ENCODE measurements at regions not wholly inside any gene's neighbourhood (a gene's known extent, or its start where the extent isn't known, plus 50 kb on each side); places are given as distances from the start of the nearest gene placed in this dataset.
"Not testable (repeated sequence)": the region's sequence is repeated elsewhere in the genome, so short reads cannot be mapped to it uniquely, and the experiment has no call there.

DNA sequence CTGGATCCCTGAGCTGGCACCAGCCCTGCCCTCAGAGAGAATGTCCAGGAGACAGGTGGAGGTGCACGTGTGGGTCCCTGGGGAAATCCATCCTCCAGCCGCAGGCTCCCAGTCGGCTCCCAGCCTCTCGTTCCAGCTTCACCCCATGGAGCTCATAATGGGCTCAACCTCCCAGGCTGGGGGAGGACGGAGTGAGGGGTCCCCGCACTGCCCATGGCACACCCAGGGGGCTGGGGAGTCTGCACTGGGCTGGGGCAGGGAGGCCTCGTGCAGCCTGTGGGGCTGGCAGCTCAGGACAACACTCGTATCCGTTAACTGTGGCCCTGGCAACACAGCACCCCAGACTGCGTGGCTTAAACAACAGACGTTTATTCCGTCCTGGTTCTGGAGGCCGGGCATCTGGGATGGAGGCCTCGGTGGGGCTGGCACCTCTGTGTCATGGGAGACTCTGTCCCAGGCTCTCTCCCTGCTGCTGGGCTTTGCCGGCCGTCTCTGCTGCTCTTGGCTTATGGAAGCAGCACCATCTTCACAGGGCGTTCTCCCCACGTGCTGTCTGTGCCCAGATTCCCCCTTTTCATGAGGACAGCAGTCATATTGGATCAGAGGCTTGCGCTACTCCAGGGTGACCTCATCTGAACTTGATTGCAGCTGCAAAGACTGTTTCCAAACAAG, 223.6 kb downstream of the TMEM121 start:
- Mint-ChIP-seq H3K4me1 (peaks cover 17% of the 10 kb centered on the region), H3K27me3 (peaks cover 29% of the 10 kb centered on the region)
- not testable (repeated sequence) for DNase-seq, H3K9me3 Mint-ChIP-seq, ATAC-seq, H3K27ac Mint-ChIP-seq, H3K4me3 Mint-ChIP-seq

- H3K4me3 Mint-ChIP-seq, H3K27ac Mint-ChIP-seq, H3K9me3 Mint-ChIP-seq, DNase-seq: not testable (repeated sequence)
- Mint-ChIP-seq H3K27me3 (peaks cover 27% of the 10 kb centered on the region), H3K4me1 (peaks cover 16% of the 10 kb centered on the region)
- peak; percentile 38 for ATAC-seq
Observed at GRCh38 chr14:105751291-105751751, 224.9 kb downstream of the TMEM121 start.

DNA sequence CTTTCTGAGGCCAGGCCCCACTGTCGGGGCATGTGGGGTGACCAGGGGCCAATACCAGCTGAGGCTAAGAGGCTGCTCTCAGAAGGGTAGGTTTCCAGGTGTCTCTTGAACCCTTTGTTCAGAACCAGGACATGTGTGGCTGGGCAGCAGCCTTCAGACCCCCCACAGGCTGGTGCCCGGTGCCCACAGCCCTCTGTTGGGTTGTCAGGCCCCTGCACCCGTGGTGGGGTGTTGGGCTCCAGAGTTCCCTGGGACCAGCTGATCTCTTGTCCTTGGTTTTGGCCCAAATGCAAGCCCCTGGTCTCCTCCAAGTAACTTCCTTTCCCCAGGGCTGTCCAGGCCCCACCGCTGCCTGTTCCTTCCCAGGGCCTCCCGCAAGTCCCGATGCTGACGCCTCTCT, 226.0 kb downstream of the TMEM121 start:
- not testable (repeated sequence) for H3K9me3 Mint-ChIP-seq, ATAC-seq, H3K4me3 Mint-ChIP-seq, H3K27ac Mint-ChIP-seq, DNase-seq
- Mint-ChIP-seq H3K4me1 (peaks cover 10% of the 10 kb centered on the region), H3K27me3 (peaks cover 16% of the 10 kb centered on the region)

DNA sequence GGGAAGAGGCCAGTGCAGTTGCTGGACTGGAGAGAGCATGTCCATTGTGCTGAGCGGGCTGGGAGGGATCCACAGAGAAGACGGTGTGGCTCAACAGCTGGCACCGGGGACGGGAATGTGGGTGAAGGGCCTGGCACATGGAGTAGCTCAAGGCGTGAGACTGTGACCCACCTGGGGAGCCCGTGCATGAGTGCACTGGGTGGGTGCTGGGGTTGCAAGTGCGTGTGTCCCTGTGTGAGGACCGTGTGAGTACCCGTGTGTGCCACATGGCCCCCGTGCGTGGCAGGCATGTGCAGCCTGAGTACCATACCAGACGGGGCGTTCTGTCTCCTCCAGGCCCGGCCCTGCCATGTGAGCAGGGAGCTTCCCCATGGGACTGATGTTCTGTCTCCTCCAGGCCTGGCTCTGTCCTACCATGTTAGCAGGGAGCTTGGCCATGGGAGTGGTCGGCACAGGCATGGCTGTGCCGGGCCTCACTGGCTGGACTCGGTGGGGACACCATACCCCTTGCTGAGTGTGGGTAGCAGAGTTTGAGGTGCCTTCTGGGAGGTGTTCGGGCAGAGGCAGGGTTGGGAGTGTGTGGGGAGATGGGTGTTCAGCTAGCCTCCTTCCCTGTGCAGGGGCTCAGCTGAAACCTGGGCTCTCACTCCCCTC, 234.4 kb downstream of the TMEM121 start:
- peak; percentile 18 for ATAC-seq
- Mint-ChIP-seq H3K4me1 (no peaks in the 10 kb centered on the region), H3K4me3 (no peak overlapping the region), H3K9me3 (peaks cover 5 to 12% of the 10 kb centered on the region in 2 donors), H3K27me3 (no peaks in the 10 kb centered on the region), H3K27ac (peak overlapping the region in 1 of 2 donors; percentile 38)
- no peak for DNase-seq

DNA sequence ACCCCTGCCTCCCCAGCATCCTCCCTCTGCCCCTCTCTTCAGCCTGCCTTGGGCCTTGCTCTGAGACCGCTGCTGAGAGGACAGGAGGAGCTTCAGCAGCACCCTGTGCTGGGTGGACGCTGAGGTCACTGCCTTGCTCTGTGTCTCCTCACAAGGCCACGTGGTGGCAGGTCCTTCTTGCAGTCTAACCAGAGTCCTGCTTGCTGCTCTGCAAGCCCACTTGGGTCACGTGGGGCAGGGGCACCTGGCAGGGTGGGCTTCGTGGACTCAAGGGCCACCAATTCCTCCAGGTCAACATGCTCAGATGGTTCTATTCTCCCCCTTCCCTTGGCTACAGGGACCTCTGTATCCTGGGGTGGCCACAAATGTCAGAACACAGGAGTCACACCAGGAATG, 235.0 kb downstream of the TMEM121 start:
- DNase-seq, H3K27me3 Mint-ChIP-seq, H3K4me1 Mint-ChIP-seq, H3K4me3 Mint-ChIP-seq, ATAC-seq: not testable (repeated sequence)
- Mint-ChIP-seq H3K9me3 (peaks cover 5 to 12% of the 10 kb centered on the region in 2 donors), H3K27ac (peak overlapping the region in 1 of 2 donors; percentile 29)

DNA sequence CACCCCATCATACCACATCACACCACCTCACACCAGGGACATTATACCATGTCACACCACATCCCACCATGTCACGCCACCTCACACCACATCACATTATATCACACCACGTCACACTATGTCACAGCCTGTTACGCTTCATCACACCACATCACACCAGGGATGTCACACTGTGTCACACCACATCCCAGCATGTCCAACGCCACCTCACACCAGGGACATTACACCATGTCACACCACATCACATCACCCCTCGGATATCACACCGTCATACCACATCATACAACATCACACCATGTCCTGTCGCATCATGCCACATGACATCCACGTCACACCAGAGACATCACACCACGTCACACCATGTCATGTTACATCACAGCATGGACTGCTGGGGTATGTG, 235.5 kb downstream of the TMEM121 start:
- no peak overlapping the region for H3K4me3 Mint-ChIP-seq
- H3K27me3 Mint-ChIP-seq: no peaks in the 10 kb centered on the region
- H3K9me3 Mint-ChIP-seq: peaks cover 5 to 12% of the 10 kb centered on the region in 2 donors
- no peaks in the 10 kb centered on the region for H3K4me1 Mint-ChIP-seq
- no peak for DNase-seq
- peak overlapping the region in 1 of 2 donors; percentile 29 for H3K27ac Mint-ChIP-seq
- peak; percentile 9 for ATAC-seq

DNA sequence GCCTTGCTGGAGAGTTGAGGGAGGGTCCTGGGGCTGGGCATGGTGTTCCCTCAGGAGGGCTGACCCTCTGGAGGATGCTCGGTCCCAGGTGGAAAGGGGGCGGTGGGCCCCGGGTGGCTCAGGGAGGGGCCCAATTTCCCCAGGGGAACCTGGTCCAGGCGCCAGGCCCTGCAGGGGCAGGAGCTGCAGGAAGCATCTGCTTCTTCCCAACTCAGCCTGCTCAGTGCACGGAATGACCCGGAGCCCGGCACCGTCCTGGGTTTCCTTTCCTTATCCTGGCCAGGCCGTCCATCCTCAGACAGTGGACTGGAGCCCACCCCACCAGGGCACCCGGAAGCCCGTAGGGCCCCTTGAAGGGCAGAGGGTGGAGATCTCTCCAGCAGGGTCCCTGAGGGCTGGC, 235.9 kb downstream of the TMEM121 start:
- H3K4me3 Mint-ChIP-seq, DNase-seq, H3K4me1 Mint-ChIP-seq, H3K27me3 Mint-ChIP-seq, H3K27ac Mint-ChIP-seq: not testable (repeated sequence)
- ATAC-seq: peak; percentile 31
- H3K9me3 Mint-ChIP-seq: peaks cover under 1 to 12% of the 10 kb centered on the region in 2 donors

DNA sequence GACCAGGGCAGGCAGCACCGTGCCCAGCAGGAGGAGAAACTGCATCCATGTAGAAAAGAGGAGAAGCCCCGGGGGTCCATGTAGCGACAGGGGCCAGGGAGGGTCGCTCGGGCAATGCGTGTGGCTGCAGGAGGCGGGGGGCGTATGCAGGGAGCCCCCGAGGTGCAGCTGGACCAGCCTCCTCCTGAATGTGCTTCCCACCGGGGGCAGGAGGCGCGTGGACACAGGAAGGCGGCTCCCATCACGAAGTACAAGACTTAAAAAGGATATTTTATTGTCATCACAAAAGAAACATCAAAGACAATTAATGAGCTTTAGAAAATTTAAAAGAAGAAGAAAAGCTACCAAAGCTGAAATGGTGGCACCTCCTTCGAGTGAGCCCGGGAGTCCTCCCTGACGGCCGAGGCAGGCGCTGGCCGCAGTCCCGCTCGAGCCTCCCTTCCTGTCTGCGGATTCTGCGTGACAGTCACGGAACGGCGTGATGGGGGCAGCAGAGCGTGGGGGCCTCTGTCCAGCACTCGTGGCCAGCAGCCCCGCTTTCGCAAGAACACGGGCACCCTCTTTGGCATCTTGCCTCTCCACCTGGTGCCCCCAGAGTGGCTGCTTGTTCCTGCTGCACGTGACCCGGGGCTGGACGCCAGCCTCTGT, 238.0 kb downstream of the TMEM121 start:
- ATAC-seq, DNase-seq, H3K4me3 Mint-ChIP-seq: not testable (repeated sequence)

DNA sequence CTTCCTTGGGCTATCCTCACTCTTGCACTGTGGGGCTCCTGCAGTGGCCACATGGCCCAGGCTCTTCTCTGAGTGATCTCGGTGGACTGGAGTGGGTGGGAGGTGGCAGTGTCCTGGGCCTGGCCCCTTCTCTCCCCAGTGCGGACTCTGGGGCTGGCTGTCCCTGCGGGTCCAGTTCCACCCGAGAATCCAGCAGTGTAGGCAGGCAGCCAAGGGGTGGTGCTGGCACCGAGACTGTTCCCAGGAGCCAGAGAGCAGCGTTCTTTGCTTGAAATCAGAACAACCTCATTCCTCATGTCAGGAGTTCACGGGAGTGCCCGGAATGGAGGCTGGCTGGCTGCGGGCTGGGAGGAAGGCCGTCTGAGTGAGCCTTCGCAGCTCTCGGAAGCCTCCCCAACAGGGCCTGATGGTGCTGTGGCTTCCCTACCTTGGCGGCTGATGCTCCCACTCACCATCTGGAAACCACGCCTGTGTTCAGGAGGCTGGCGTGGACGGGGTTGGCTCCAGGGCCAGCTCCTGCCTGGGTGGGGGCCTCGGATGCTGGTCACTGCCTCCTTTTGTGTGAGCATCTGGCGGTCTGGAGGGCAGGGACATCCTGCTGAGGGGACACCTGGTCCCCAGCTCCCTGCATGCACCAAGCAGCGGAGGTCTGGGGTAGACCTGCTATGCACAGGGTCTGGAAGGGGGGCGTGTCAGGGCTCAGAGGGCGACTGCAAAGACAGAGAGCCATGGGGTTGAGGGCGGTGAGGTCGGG, 238.9 kb downstream of the TMEM121 start:
- H3K4me1 Mint-ChIP-seq, H3K4me3 Mint-ChIP-seq: not testable (repeated sequence)
- H3K27ac Mint-ChIP-seq: peak overlapping the region in 1 of 2 donors; percentile 43

More for the DNA sequence above, 238.0 kb downstream of the TMEM121 start:
- not testable (repeated sequence) for H3K9me3 Mint-ChIP-seq, H3K4me1 Mint-ChIP-seq, H3K27ac Mint-ChIP-seq, H3K27me3 Mint-ChIP-seq

GRCh38 chr14:105765893-105766614, 239.7 kb downstream of the TMEM121 start:
- no peaks in the 10 kb centered on the region for H3K9me3 Mint-ChIP-seq
- peak overlapping the region in 1 of 2 donors; percentile 82 for H3K27ac Mint-ChIP-seq
- peak; percentile 39 for ATAC-seq
- no peaks in the 10 kb centered on the region for H3K4me1 Mint-ChIP-seq
- H3K4me3 Mint-ChIP-seq: no peak overlapping the region
- no peaks in the 10 kb centered on the region for H3K27me3 Mint-ChIP-seq
- no peak for DNase-seq

More for the DNA sequence above, 238.9 kb downstream of the TMEM121 start:
- H3K9me3 Mint-ChIP-seq, H3K27me3 Mint-ChIP-seq, DNase-seq, ATAC-seq: not testable (repeated sequence)

DNA sequence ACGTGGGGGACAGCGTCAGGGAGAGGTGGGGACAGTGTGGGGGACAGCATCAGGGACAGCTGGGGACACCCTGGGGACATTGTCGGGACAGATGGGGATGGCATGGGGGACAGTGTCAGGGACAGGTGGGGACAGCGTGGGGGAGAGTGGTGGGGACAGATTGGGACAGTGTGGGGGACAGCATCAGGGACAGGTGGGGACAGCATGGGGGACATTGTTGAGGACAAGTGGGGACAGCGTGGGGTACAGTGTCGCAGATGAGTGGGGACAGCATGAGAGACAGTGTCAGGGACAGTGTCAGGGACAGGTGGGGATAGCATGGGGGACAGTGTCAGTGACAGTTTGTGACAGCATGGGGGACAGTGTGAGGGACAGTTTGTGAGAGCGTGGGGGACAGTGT, 240.9 kb downstream of the TMEM121 start:
- Mint-ChIP-seq H3K27ac (no peak overlapping the region), H3K9me3 (no peaks in the 10 kb centered on the region), H3K27me3 (no peaks in the 10 kb centered on the region), H3K4me3 (no peak overlapping the region), H3K4me1 (no peaks in the 10 kb centered on the region)
- no peak for DNase-seq
- peak; percentile 33 for ATAC-seq

GRCh38 chr14:105768039-105768438, 241.7 kb downstream of the TMEM121 start:
- H3K9me3 Mint-ChIP-seq, H3K27me3 Mint-ChIP-seq, DNase-seq, H3K4me3 Mint-ChIP-seq, H3K27ac Mint-ChIP-seq, ATAC-seq, H3K4me1 Mint-ChIP-seq: not testable (repeated sequence)

DNA sequence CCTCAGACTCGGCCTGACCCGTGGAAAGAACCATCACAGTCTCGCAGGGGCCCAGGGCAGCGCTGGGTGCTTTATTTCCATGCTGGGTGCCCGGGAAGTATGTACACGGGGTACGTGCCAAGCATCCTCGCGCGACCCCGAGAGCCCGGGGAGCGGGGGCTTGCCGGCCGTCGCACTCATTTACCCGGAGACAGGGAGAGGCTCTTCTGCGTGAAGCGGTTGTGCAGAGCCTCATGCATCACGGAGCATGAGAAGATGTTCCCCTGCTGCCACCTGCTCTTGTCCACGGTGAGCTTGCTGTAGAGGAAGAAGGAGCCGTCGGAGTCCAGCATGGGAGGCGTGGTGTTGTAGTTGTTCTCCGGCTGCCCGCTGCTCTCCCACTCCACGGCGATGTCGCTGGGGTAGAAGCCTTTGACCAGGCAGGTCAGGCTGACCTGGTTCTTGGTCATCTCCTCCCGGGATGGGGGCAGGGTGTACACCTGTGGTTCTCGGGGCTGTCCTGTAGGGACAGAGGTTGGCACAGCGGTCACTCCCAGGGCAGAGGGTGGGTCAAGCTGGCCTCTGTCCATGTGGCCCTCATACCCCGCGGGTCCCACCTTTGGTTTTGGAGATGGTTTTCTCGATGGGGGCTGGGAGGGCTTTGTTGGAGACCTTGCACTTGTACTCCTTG, 242.8 kb downstream of the TMEM121 start:
- H3K27me3 Mint-ChIP-seq, H3K27ac Mint-ChIP-seq, H3K4me1 Mint-ChIP-seq, H3K9me3 Mint-ChIP-seq, H3K4me3 Mint-ChIP-seq, ATAC-seq, DNase-seq: not testable (repeated sequence)

- not testable (repeated sequence) for ATAC-seq, H3K9me3 Mint-ChIP-seq, H3K4me3 Mint-ChIP-seq, H3K27ac Mint-ChIP-seq, DNase-seq
- Mint-ChIP-seq H3K4me1 (peaks cover 16% of the 10 kb centered on the region), H3K27me3 (peaks cover 18% of the 10 kb centered on the region)
Observed at GRCh38 chr14:105770619-105771216, 244.3 kb downstream of the TMEM121 start.

All from stimulated activated naive CD8-positive, alpha-beta T cell treated with anti-CD3 and anti-CD28 coated beads, Interleukin-15, amount 100 ng/mL, for 72 hours (primary cell).